HepG2 (cell line): ENCODE measurements at regions not wholly inside any gene's neighbourhood (a gene's known extent, or its start where the extent isn't known, plus 50 kb on each side); places are given as distances from the start of the nearest gene placed in this dataset.

Experiments
- CTCF ChIP-seq: sonication (generic); formaldehyde crosslinking; IDR thresholded peaks from 2 replicates; pipeline ENCODE4 v1.5.0; 2020; ENCODE audit warnings: mild to moderate bottlenecking, missing genetic modification reagents, moderate library complexity
- HDAC6 ChIP-seq: fragments of 200-600 bp; sonication (generic); IDR thresholded peaks from 2 replicates; pipeline ENCODE4 v1.7.0; 2017; ENCODE audit warnings: mild to moderate bottlenecking, antibody characterized with exemption, low read length, low read depth
- YY1 ChIP-seq: IDR thresholded peaks from 2 replicates; pipeline ENCODE4 v1.6.1; 2011; ENCODE audit warnings: low read length, low read depth, moderate library complexity, mild to moderate bottlenecking; ENCODE audit not compliant: insufficient read depth, insufficient replicate concordance
- ZBTB2 ChIP-seq: sonication (generic); formaldehyde crosslinking; IDR thresholded peaks from 2 replicates; pipeline ENCODE4 v1.8.0; 2022; ENCODE audit warnings: low read depth, missing genetic modification reagents
- ZBTB38 ChIP-seq: sonication (generic); formaldehyde crosslinking; IDR thresholded peaks from 2 replicates; pipeline ENCODE4 v1.5.1; 2020; ENCODE audit warnings: mild to moderate bottlenecking, missing genetic modification reagents
- ZFP1 ChIP-seq: IDR thresholded peaks from 2 replicates; pipeline ENCODE4 v1.6.1; 2016
- ZNF501 ChIP-seq: sonication (generic); formaldehyde crosslinking; IDR thresholded peaks from 2 replicates; pipeline ENCODE4 v1.5.1; 2020; ENCODE audit warnings: mild to moderate bottlenecking, moderate library complexity, missing genetic modification reagents
- ZNF547 ChIP-seq: sonication (generic); formaldehyde crosslinking; IDR thresholded peaks from 2 replicates; pipeline ENCODE4 v1.5.1; 2020; ENCODE audit warnings: mild to moderate bottlenecking, missing genetic modification reagents

GRCh38 chr1:116857092-116857491 lies 52.6 kb upstream of the PTGFRN start:
- TF ChIP-seq ZBTB2 (no peak), YY1 (no peak), ZBTB38 (CRISPR knock-in tag) (no peak), ZFP1 (CRISPR knock-in tag) (no peak), ZNF501 (no peak), CTCF (CRISPR knock-in tag) (no peak), ZNF547 (CRISPR knock-in tag) (no peak), HDAC6 (no peak)
